Fibroblast of lung (primary cell): ENCODE measurements at regions not wholly inside any gene's neighbourhood (a gene's known extent, or its start where the extent isn't known, plus 50 kb on each side); places are given as distances from the start of the nearest gene placed in this dataset.

Source experiments
- DNase-seq, 2 donors: peaks; one replicate each; pipeline versions ENCODE4 v3.0.0 to v3.0.0-alpha.2; 2010; ENCODE audit warnings: low read depth in 2 of 2
- H2AFZ ChIP-seq: 2 replicates; pipeline ENCODE4 v1.5.1; 2012; ENCODE audit warnings: low read length, control low read depth, inconsistent platforms
- H3K27ac ChIP-seq: 2 replicates; pipeline ENCODE4 v1.5.1; 2011; ENCODE audit warnings: low read length, control low read depth; ENCODE audit not compliant: insufficient read depth
- H3K27me3 ChIP-seq: 2 replicates; pipeline ENCODE4 v1.5.1; 2011; ENCODE audit warnings: mild to moderate bottlenecking, low read length; ENCODE audit not compliant: control insufficient read depth, insufficient read depth
- H3K36me3 ChIP-seq: 2 replicates; pipeline ENCODE4 v1.5.1; 2011; ENCODE audit warnings: low read length; ENCODE audit not compliant: control insufficient read depth, insufficient read depth
- H3K4me1 ChIP-seq: 2 replicates; pipeline ENCODE4 v1.5.1; 2011; ENCODE audit warnings: low read length; ENCODE audit not compliant: control insufficient read depth, insufficient read depth; ENCODE audit errors: extremely low read depth
- H3K4me2 ChIP-seq: 2 replicates; pipeline ENCODE4 v1.5.1; 2011; ENCODE audit warnings: low read length, control low read depth; ENCODE audit not compliant: insufficient read depth; ENCODE audit errors: extremely low read depth
- H3K4me3 ChIP-seq, 4 experiments: fragments of 200-600 bp in 1 of 4; sonication (generic) in 1 of 4; replicated peaks in 1 of 4; 2 replicates each; pipeline ENCODE4 v1.5.1; 2011 to 2016; ENCODE audit warnings: low read length in 4 of 4, low read depth in 3 of 4, mild to moderate bottlenecking in 3 of 4, control low read depth in 2 of 4, inconsistent platforms in 1 of 4, mixed read lengths in 1 of 4; ENCODE audit not compliant: insufficient read depth in 1 of 4; ENCODE audit errors: control extremely low read depth in 1 of 4
- H3K79me2 ChIP-seq: 2 replicates; pipeline ENCODE4 v1.5.1; 2012; ENCODE audit warnings: mild to moderate bottlenecking, low read length, inconsistent platforms; ENCODE audit not compliant: control insufficient read depth, insufficient read depth
- H3K9ac ChIP-seq: 2 replicates; pipeline ENCODE4 v1.5.1; 2011; ENCODE audit warnings: mild to moderate bottlenecking, low read length, control low read depth; ENCODE audit not compliant: insufficient read depth
- H3K9me3 ChIP-seq: 2 replicates; pipeline ENCODE4 v1.5.1; 2012; ENCODE audit warnings: low read depth, low read length; ENCODE audit not compliant: control insufficient read depth, insufficient read depth
- H4K20me1 ChIP-seq: 2 replicates; pipeline ENCODE4 v1.5.1; 2011; ENCODE audit warnings: low read length; ENCODE audit not compliant: control insufficient read depth, insufficient read depth; ENCODE audit errors: extremely low read depth
- EZH2 ChIP-seq: IDR thresholded peaks from 2 replicates; pipeline ENCODE4 v1.5.1; 2012; ENCODE audit warnings: low read length, control low read depth, mild to moderate bottlenecking; ENCODE audit errors: missing control alignments
- TF ChIP-seq, protein P1 (sequence below), 2 donors: IDR thresholded peaks in 1 of 2; conservative IDR thresholded peaks in 1 of 2; 1 replicate in 1 of 2; 2 replicates in 1 of 2; pipeline ENCODE4 v1.5.1; 2011 to 2012; ENCODE audit warnings: low read length in 2 of 2, control low read depth in 1 of 2, inconsistent platforms in 1 of 2, low read depth in 1 of 2, mild to moderate bottlenecking in 1 of 2

DNA sequence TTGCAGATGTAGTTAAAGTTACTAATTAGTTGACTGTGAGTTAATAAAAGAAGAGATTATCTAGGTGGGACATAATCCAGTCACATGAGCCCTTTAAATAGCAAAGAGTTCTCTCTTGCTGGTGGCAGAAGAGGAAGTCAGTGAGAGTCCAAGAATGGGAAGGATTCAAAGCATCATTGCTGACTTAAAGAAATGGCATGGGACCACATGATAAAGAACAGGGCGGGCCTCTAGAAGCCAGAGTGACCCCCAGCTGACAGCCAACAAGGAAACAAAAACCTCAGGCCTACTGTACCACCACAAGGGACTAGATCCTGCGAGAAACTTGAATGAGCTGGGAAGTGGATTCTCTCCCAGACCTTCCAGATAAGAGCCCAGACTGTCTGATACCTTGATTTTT is 447.2 kb upstream of the CCDC54 start:
- Histone ChIP-seq H3K36me3 (no peaks in the 10 kb centered on the region), H3K9me3 (no peaks in the 10 kb centered on the region), H3K9ac (no peak overlapping the region), H2AFZ (no peak overlapping the region), H3K4me1 (no peaks in the 10 kb centered on the region), H3K27me3 (no peaks in the 10 kb centered on the region), H4K20me1 (no peaks in the 10 kb centered on the region), H3K79me2 (no peaks in the 10 kb centered on the region), H3K27ac (no peak overlapping the region), H3K4me2 (no peak overlapping the region), H3K4me3 (no peak overlapping the region)
- TF ChIP-seq EZH2 = no peak
- TF ChIP-seq, protein P1, sequence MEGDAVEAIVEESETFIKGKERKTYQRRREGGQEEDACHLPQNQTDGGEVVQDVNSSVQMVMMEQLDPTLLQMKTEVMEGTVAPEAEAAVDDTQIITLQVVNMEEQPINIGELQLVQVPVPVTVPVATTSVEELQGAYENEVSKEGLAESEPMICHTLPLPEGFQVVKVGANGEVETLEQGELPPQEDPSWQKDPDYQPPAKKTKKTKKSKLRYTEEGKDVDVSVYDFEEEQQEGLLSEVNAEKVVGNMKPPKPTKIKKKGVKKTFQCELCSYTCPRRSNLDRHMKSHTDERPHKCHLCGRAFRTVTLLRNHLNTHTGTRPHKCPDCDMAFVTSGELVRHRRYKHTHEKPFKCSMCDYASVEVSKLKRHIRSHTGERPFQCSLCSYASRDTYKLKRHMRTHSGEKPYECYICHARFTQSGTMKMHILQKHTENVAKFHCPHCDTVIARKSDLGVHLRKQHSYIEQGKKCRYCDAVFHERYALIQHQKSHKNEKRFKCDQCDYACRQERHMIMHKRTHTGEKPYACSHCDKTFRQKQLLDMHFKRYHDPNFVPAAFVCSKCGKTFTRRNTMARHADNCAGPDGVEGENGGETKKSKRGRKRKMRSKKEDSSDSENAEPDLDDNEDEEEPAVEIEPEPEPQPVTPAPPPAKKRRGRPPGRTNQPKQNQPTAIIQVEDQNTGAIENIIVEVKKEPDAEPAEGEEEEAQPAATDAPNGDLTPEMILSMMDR (conservative IDR thresholded peaks at IDR 0.05 in 1 of 2, IDR thresholded peaks at IDR 0.05 in 1 of 2; ENCODE audit: low read depth in 1 of 2, low read length in 2 of 2) = no peak
- DNase-seq = no peak

DNA sequence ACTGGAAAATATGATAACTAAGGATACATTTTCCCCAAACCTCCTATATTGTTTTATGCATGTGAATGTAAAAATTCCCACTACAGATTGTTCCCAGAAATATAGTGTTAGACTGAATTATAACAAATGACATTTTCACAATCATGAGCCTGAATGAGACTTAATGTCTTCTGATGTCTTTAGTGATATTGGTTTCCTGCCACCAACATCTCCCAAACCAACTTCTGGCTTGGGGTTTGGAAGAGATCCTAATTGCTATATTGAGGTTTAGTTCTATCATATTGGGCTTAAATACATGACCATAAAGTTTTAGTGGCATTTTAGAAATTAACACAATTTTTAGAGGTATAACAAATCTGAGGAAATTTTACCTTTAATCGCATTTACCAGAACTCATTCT is 445.3 kb upstream of the CCDC54 start:
- H3K4me2 ChIP-seq = no peak overlapping the region
- H4K20me1 ChIP-seq = no peaks in the 10 kb centered on the region
- H3K4me1 ChIP-seq = no peaks in the 10 kb centered on the region
- DNase-seq = no peak
- H2AFZ ChIP-seq = no peak overlapping the region
- H3K9ac ChIP-seq = no peak overlapping the region
- no peaks in the 10 kb centered on the region for H3K36me3 ChIP-seq
- H3K4me3 ChIP-seq = no peak overlapping the region
- no peak overlapping the region for H3K27ac ChIP-seq
- no peaks in the 10 kb centered on the region for H3K9me3 ChIP-seq
- H3K27me3 ChIP-seq = no peaks in the 10 kb centered on the region
- TF ChIP-seq, protein P1 (conservative IDR thresholded peaks at IDR 0.05 in 1 of 2, IDR thresholded peaks at IDR 0.05 in 1 of 2; ENCODE audit: low read depth in 1 of 2, low read length in 2 of 2) = no peak
- H3K79me2 ChIP-seq = no peaks in the 10 kb centered on the region

DNA sequence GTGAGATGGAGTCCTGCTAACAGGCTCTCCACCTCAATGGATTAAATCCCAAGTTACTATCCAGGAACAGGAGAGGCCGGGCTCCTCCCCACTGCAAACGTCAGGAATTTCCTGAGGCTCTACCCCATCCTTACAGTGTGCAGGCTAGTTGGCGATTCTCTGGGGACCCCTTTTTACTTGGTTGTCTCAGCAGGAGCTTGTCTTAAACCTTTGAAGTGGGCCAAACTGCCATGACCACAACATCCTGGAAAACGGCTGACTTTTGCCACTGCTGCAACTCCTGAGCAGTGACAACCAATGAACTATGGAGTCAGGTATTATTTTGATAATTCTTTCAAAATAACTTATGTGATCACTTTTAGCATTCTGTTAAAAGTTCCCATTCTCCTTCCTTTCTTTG is 440.9 kb upstream of the CCDC54 start:
- Histone ChIP-seq H3K9me3 (no peaks in the 10 kb centered on the region), H3K4me3 (no peak overlapping the region), H3K4me2 (no peak overlapping the region), H2AFZ (no peak overlapping the region), H4K20me1 (no peaks in the 10 kb centered on the region), H3K9ac (no peak overlapping the region), H3K79me2 (no peaks in the 10 kb centered on the region), H3K27me3 (no peaks in the 10 kb centered on the region), H3K4me1 (no peaks in the 10 kb centered on the region), H3K36me3 (no peaks in the 10 kb centered on the region), H3K27ac (no peak overlapping the region)
- no peak for DNase-seq
- TF ChIP-seq EZH2 = no peak
- TF ChIP-seq, protein P1 (conservative IDR thresholded peaks at IDR 0.05 in 1 of 2, IDR thresholded peaks at IDR 0.05 in 1 of 2; ENCODE audit: low read depth in 1 of 2, low read length in 2 of 2) = no peak
